ENCODE measurements at regions not wholly inside any gene's neighbourhood (a gene's known extent, or its start where the extent isn't known, plus 50 kb on each side); places are given as distances from the start of the nearest gene placed in this dataset.

- Histone ChIP-seq H3K36me3 (ENCODE audit: control insufficient read depth, insufficient read depth, low read length) (no peaks in the 10 kb centered on the region), H3K79me2 (no peaks in the 10 kb centered on the region), H3K4me3 (ENCODE audit: low read depth, low read length) (no peak overlapping the region), H3K27ac (no peak overlapping the region), H3K9me3 (ENCODE audit: control insufficient read depth, low read length) (no peaks in the 10 kb centered on the region), H3K27me3 (ENCODE audit: control insufficient read depth, insufficient read depth, low read length) (no peaks in the 10 kb centered on the region), H3K4me2 (ENCODE audit: low read length) (no peak overlapping the region), H2AFZ (no peak overlapping the region), H3K4me1 (no peaks in the 10 kb centered on the region), H3K9ac (no peak overlapping the region)
- no peak for TF ChIP-seq CTCF (IDR thresholded peaks at IDR 0.05)
Measured at GRCh38 chr18:27261769-27262549, 76.9 kb upstream of the CHST9 start.

- no peak for TF ChIP-seq CTCF (IDR thresholded peaks at IDR 0.05)
- no peaks in the 10 kb centered on the region for H3K9me3 ChIP-seq (ENCODE audit: control insufficient read depth, low read length)
- H3K9ac ChIP-seq = no peak overlapping the region
- H2AFZ ChIP-seq = no peak overlapping the region
- H3K4me1 ChIP-seq = no peaks in the 10 kb centered on the region
- no peak overlapping the region for H3K4me3 ChIP-seq (ENCODE audit: low read depth, low read length)
- no peak overlapping the region for H3K27ac ChIP-seq
- H3K79me2 ChIP-seq = no peaks in the 10 kb centered on the region
- no peak overlapping the region for H3K4me2 ChIP-seq (ENCODE audit: low read length)
- no peaks in the 10 kb centered on the region for H3K36me3 ChIP-seq (ENCODE audit: control insufficient read depth, insufficient read depth, low read length)
- no peaks in the 10 kb centered on the region for H3K27me3 ChIP-seq (ENCODE audit: control insufficient read depth, insufficient read depth, low read length)
Measured at GRCh38 chr18:27253571-27253970, 68.5 kb upstream of the CHST9 start.

GRCh38 chr18:27250471-27250870 is 65.4 kb upstream of the CHST9 start:
- H3K27me3 ChIP-seq (ENCODE audit: control insufficient read depth, insufficient read depth, low read length) = no peaks in the 10 kb centered on the region
- no peak overlapping the region for H3K27ac ChIP-seq
- no peaks in the 10 kb centered on the region for H3K79me2 ChIP-seq
- H3K36me3 ChIP-seq (ENCODE audit: control insufficient read depth, insufficient read depth, low read length) = no peaks in the 10 kb centered on the region
- H2AFZ ChIP-seq = no peak overlapping the region
- no peak overlapping the region for H3K4me2 ChIP-seq (ENCODE audit: low read length)
- H3K9ac ChIP-seq = no peak overlapping the region
- H3K9me3 ChIP-seq (ENCODE audit: control insufficient read depth, low read length) = no peaks in the 10 kb centered on the region
- no peaks in the 10 kb centered on the region for H3K4me1 ChIP-seq
- no peak overlapping the region for H3K4me3 ChIP-seq (ENCODE audit: low read depth, low read length)
- TF ChIP-seq CTCF (IDR thresholded peaks at IDR 0.05) = no peak

GRCh38 chr18:27249933-27250332 is 64.8 kb upstream of the CHST9 start:
- H3K4me3 ChIP-seq (ENCODE audit: low read depth, low read length) = no peak overlapping the region
- no peak overlapping the region for H3K4me2 ChIP-seq (ENCODE audit: low read length)
- no peak overlapping the region for H3K9ac ChIP-seq
- no peaks in the 10 kb centered on the region for H3K4me1 ChIP-seq
- no peak overlapping the region for H3K27ac ChIP-seq
- H3K27me3 ChIP-seq (ENCODE audit: control insufficient read depth, insufficient read depth, low read length) = no peaks in the 10 kb centered on the region
- no peaks in the 10 kb centered on the region for H3K9me3 ChIP-seq (ENCODE audit: control insufficient read depth, low read length)
- TF ChIP-seq CTCF (IDR thresholded peaks at IDR 0.05) = no peak
- no peaks in the 10 kb centered on the region for H3K36me3 ChIP-seq (ENCODE audit: control insufficient read depth, insufficient read depth, low read length)
- H3K79me2 ChIP-seq = no peaks in the 10 kb centered on the region
- H2AFZ ChIP-seq = no peak overlapping the region

- no peaks in the 10 kb centered on the region for H3K4me1 ChIP-seq
- TF ChIP-seq CTCF (IDR thresholded peaks at IDR 0.05) = no peak
- H3K4me2 ChIP-seq (ENCODE audit: low read length) = no peak overlapping the region
- H3K36me3 ChIP-seq (ENCODE audit: control insufficient read depth, insufficient read depth, low read length) = no peaks in the 10 kb centered on the region
- no peak overlapping the region for H3K27ac ChIP-seq
- H3K27me3 ChIP-seq (ENCODE audit: control insufficient read depth, insufficient read depth, low read length) = no peaks in the 10 kb centered on the region
- H2AFZ ChIP-seq = no peak overlapping the region
- H3K4me3 ChIP-seq (ENCODE audit: low read depth, low read length) = no peak overlapping the region
- H3K9ac ChIP-seq = no peak overlapping the region
- H3K79me2 ChIP-seq = no peaks in the 10 kb centered on the region
- H3K9me3 ChIP-seq (ENCODE audit: control insufficient read depth, low read length) = no peaks in the 10 kb centered on the region
Measured at GRCh38 chr18:27244259-27244658, 59.2 kb upstream of the CHST9 start.

Data from parathyroid adenoma (tissue), 2 donors.